Activated T-helper 1 cell treated with anti-CD3 and anti-CD28 coated beads, Interleukin-2, amount 50 U/mL, for 16 hours (primary cell): ENCODE measurements at regions not wholly inside any gene's neighbourhood (a gene's known extent, or its start where the extent isn't known, plus 50 kb on each side); places are given as distances from the start of the nearest gene placed in this dataset.
"Not testable (repeated sequence)": the region's sequence is repeated elsewhere in the genome, so short reads cannot be mapped to it uniquely, and the experiment has no call there.

Source experiments
- DNase-seq, 2 donors: peaks; one replicate each; pipeline ENCODE4 v3.0.0-alpha.2; 2020; ENCODE audit warnings: low read depth in 1 of 2, low spot score in 1 of 2

GRCh38 chr19:20482721-20483120 lies 82.9 kb downstream of the ZNF737 start:
- DNase-seq = peak; percentile 4

- DNase-seq = no peak
These were observed 83.8 kb downstream of the ZNF737 start for GRCh38 chr19:20481736-20482135.

DNA sequence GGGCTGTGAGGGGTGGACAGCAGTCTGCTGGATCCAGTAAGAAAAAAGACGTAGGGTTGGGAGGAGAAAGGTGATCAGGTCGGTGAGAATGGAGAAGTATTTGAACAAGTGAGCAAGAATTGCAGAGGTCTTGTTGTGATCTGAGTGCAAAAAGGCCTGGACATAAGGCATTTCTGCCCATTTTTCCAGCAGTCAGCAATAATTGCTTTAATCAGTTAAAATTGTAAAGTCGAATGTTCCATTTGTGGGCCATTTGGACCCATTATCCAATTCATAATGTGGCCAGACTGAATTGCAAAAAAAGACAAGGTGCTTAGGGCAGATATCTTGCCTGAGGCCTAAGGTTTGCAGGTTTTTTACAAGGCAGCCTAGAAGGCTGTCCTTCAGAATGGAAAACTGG lies 86.1 kb downstream of the ZNF737 start:
- DNase-seq = no peak

DNA sequence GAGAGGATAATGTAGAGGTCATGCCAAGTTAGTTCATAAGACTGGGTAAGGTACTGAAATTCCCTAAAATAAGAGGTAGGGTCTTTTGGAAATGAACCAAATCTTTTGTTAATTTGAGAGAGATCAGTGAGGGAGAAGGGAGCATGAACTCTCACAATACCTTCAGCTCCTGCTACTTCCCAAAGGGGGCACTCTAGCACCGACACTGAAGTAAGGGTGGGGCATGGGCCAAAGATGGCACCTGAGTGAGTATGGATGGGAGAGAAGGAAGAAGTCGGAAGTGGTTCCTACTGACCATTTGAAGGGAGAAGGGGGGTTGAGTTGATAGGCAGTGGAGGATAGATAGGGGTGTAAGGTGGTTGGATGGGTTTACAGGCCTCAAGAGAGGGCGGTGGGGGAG lies 86.6 kb downstream of the ZNF737 start:
- no peak for DNase-seq

DNA sequence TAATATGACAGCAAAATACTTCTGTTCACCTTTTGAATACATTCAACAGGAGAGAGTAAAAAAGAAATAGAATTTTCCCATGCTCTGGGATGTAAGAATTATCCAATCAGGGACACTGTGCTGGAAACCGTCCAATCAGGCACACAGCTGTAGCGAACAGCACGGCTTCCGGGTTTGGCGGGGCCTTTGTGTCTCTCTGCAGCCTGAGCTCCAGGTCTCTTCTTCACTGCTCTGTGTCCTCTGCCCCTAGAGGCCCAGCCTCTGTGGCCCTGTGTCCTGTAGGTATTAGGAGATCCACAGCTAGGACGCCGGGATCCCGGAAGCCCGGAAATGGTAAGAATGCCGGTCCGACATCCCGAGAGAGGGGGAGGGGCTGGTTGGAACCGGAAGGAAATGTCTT lies 92.7 kb downstream of the ZNF737 start:
- no peak for DNase-seq

DNA sequence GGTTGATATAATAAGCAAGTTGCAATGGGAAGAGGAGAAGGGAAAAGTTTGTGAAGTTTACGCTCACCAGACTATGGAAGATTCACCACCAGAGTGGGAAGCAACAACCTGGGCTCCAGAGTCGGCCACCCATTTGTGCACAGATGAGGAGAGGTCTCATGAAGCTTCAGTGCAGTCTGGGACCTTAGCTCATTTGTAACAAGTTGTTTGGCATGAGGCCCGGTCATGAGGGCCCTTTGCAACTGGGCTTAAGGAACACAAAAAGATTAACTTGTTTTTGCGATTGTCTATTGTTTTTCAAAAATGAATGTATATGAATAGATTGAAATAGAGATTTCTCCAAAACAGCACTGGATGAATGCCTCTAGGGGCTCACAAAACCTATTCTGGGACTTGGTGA lies 94.2 kb downstream of the ZNF737 start:
- DNase-seq = no peak

DNA sequence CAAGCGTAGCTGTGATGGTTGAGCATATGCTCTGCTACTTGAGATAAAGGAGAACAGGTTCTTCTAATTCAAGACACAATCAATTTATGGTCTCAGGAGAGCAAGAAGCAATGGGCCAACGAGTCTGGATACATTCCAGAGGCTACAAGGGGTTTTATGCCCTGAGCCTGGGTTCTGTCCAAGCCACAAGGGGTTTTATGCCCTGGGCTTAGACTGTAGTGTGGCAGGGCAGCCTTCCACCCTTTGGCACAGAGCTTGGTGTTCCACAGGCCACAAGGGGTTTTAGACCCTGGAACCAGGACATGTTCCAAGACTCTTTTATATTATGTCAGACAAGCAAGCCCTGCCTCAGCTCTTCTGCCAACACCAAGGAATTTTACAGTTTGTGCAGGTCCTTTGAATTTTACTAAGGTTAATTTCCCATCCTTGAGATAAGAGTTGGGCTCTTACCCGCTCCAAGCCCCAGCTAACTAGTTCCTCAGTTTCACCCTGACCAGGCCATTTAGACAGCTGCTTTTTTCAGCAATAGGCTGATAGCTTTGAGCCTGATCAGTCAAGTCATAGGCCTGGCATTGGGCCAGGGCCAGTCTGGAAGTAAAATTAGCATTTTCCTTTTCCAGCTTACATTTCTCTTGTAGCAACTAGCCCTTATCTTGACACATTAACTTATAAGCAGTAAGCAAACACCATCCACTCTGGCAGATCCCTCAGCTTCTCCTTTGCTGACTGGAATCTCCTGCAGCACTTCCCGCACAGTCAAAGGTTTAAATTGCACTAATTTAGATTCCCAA lies 95.0 kb downstream of the ZNF737 start:
- DNase-seq = no peak

DNA sequence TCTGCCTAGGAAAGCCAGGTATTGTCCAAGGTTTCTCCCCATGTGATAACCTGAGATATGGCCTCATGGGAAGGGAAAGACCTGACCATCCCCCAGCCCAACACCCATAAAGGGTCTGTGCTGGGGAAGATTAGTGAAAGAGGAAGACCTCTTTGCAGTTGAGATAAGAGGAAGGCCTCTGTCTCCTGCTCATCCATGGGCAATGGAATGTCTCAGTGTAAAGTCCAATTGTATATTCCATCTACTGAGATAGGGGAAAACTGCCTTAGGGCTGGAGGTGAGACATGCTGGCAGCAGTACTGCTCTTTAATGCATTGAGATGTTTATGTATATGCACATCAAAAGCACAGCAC lies 99.0 kb downstream of the ZNF737 start:
- not testable (repeated sequence) for DNase-seq

DNA sequence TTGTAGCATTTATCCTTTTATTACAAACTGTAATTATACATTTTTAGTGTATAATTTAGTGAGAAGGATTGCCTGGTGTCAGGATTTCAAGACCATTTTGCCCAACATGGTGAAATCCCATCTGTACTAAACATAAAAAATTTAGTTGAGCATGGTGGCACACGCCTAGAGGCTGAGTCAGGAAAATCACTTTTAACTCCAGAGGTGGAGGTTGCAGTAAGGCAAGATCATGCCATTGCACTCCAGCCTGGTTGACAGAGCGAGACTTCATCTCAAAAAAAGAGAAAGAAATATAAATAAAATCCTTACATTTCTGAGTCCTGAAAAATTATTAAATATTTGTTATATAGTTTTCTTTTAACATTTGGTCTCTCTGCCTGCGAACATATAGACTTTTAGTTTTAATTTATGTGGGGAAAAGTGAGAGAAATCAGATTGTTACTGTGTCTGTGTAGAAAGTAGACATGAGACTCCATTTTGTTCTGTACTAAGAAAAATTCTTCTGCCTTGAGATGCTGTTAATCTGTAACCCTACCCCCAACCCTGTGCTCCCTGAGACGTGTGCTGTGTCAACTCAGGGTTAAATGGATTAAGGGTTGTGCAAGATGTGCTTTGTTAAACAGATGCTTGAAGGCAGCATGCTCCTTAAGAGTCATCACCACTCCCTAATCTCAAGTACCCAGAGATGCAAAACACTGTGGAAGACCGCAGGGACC lies 99.5 kb downstream of the ZNF737 start:
- not testable (repeated sequence) for DNase-seq

GRCh38 chr19:20453425-20453935 lies 112.1 kb downstream of the ZNF737 start:
- no peak for DNase-seq

- no peak for DNase-seq
These were observed 121.2 kb downstream of the ZNF737 start for GRCh38 chr19:20444202-20444885.

DNA sequence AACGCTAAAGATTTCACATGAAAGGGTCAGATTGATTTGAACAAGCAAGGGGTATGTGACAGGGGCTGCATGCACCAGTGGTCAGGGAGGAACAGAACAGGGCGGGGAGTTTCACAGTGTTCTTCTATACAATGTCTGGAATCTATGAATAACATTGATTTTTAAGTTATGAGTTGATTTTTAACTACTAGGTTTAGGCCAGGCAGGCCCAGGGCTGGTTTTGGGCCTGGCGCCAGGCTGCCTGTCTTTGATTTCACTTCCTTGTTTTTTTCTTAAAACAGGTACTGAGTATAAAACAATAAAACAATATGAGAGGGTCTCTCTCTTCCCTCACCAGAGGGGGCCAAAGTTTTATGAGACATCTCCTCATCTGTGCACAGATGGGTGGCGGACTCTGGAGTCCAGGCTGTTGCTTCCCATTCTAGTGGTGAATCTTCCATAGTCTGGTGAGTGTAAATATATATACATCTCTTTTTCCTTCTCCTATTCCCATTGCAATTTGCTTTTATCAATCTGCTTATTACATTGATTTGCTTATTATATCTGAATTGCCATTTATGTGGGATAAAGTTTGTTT lies 133.2 kb downstream of the ZNF737 start:
- not testable (repeated sequence) for DNase-seq

DNA sequence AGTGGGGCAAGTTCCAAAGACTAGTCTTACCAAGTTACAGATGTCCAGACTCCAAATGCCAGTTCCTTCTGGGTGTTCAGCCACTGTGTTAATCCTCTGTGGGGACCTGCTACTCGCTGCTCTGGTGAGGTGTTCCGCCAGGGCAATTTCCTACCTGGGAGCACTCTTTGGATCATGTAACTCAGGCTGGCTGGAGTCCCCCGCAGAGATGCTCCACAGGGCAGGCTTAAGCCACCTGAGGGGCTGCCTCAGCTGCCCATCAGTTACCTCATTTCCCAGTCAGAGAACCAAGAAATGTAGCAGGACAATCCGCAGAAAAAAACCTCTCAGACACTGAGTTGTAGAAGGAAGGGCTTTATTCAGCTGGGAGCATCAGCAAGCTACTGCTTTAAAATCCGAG lies 133.8 kb downstream of the ZNF737 start:
- DNase-seq = no peak

DNA sequence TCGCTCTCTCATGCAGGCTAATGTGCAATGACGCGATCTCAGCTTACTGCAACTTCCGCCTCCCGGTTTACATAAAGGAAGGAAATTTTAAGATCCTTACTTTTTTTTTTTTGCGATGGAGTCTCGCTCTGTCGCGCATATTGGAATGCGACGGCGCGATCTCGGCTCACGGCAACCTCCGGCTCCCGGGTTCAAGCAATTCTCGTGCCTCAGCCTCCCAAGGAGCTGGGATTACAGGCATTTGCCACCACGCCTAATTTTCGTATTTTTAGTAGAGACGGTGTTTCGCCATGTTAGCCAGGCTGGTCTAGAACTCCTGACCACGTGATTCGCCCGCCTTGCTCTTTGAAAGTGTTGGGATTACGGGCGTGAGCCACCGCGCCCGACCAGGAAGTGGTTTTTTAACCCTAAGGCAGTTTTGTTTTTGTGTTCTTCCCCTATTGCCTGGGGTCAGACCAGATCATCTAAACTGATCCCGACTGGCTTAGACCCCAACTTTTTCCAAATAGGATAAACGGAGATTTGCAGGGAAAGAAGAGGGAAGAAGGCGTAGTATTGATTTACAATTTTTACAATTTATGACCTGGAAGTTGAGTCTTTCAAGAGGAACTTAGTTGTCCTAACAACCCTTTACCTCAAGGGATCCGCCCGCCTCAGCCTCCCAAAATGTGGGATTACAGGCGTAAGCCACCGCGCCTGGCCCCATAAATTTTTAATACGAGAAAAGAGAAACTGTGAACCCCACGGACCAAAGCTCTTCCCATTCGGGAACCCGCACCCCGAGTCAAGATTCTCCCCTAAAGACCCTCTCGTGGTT lies 142.0 kb downstream of the ZNF737 start:
- DNase-seq = peak in 1 of 2 donors; percentile 13

DNA sequence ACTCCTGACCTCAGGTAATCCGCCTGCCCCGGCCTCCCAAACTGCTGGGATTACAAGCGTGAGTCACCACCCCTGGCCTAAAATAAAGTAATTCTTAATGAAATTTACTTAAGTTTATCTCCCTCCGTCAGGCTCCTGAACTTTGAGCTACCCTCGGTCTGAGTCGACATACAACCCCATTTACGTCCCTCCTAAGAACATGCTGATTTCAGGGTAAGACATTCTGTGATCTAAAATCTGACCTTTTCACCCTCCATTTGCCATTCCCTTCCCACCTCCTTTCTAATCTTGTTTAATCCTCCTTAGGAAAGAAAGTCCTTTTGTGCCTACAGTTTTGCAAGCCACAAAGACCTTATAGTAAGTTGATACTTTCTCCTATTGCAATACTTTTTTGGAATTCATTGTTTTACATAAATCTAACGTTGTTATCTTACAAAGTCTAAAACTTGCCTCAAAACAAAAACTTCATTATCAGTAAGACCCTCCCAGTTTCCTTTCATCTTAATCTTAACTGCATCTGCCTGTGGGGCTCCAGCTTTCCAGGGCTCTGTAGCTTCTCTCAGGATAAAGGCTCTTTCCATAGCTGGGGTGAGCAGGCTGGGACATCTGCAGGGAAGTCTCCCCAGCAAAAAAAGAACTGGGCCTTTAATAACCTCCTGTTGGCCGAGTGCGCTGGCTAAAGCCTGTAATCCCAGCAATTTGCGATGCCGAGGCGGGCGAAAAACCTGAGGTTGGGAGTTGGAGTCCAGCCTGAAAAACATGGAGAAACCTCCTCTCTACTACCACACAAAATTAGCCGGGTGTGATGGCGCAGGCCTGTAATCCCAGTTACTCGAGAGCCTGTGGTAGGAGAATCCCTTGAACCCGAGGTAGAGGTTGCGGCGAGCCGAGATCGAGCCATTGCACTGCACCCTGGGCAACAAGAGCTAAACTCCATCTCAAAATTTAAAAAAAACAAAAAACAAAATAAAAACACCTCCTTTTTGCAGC lies 143.1 kb downstream of the ZNF737 start:
- DNase-seq = no peak

DNA sequence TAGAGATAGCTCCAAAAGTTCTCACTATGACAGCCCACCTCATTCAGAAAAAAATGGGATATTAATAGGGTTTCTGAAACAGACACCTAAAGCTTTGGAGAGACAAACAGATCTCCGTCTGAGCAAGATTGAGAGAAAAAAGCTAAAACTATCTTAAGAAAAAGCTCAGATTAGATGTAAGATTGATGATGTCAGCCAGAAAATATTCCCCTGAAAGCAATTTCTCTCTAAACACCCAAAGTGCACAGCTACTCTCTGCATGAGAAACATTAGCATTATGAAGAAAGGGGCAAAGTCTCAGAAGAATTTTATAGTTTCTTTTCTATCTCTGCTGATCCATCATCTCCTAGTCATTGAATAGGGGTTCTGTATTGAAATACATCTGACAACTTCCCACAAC lies 148.9 kb downstream of the ZNF737 start:
- no peak for DNase-seq

- no peak for DNase-seq
These were observed 151.5 kb downstream of the ZNF737 start for GRCh38 chr19:20414120-20414519.

GRCh38 chr19:20413705-20414104 lies 151.9 kb downstream of the ZNF737 start:
- no peak for DNase-seq

DNA sequence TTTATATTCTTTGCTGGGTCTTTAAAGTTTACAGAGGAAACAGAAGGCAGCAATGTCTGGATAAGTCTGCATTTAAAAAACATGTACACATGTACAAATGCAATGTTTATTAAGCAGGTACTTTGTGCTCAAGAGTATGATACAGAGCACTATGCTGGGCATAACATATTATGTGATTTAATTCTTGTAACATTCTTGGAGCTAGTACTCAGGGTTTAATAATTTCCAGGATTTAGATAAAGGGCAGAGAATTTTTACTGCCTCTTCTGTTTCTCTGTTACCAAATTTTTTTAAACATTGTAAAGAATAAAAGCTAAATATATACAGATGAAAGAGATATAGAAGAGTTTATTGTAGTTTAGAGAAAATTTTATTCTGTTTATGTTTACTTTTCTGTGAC lies 152.7 kb downstream of the ZNF737 start:
- no peak for DNase-seq

- DNase-seq = no peak
These were observed 168.3 kb downstream of the ZNF737 start for GRCh38 chr19:20397292-20397691.
